Lower lobe of right lung (tissue), 2 donors: ENCODE measurements at regions not wholly inside any gene's neighbourhood (a gene's known extent, or its start where the extent isn't known, plus 50 kb on each side); places are given as distances from the start of the nearest gene placed in this dataset.

Experiments
- ATAC-seq, 2 donors: fragments of 200-7000 bp; cut with Tn5 transposase; one replicate each; pipeline ENCODE4 v1.9.1; 2020 to 2022; ENCODE audit warnings: mild to moderate bottlenecking in 2 of 2, moderate library complexity in 2 of 2
- DNase-seq: peaks from one replicate; pipeline ENCODE4 v3.0.0-alpha.2; 2020
- H3K27ac ChIP-seq: fragments of 200-600 bp; one replicate; pipeline ENCODE4 v1.8.0; 2022
- H3K27me3 ChIP-seq: fragments of 200-600 bp; one replicate; pipeline ENCODE4 v1.8.0; 2022; ENCODE audit warnings: low read depth
- H3K36me3 ChIP-seq: fragments of 200-600 bp; one replicate; pipeline ENCODE4 v1.8.0; 2022; ENCODE audit warnings: mild to moderate bottlenecking
- H3K4me1 ChIP-seq: fragments of 200-600 bp; one replicate; pipeline ENCODE4 v1.8.0; 2022
- H3K4me3 ChIP-seq: fragments of 200-600 bp; one replicate; pipeline ENCODE4 v1.8.0; 2022; ENCODE audit warnings: mild to moderate bottlenecking
- H3K9me3 ChIP-seq: fragments of 200-600 bp; one replicate; pipeline ENCODE4 v1.8.0; 2022
- CTCF ChIP-seq: fragments of 200-600 bp; IDR thresholded peaks from one replicate; pipeline ENCODE4 v1.8.0; 2022; ENCODE audit warnings: antibody characterized with exemption, mild to moderate bottlenecking
- intact Hi-C: fragments of 100-400 bp; cut with DNase I; formaldehyde crosslinking; loops from one replicate; pipeline ENCODE4 v1.11.0; 2022
- donor health status: DM: no; HTN: yes; CAD: no; lungs with severe emphysema.

- no peak for ATAC-seq
- no peak for DNase-seq
- Histone ChIP-seq H3K9me3 (no peaks in the 10 kb centered on the region), H3K27me3 (no peaks in the 10 kb centered on the region), H3K27ac (no peak overlapping the region), H3K4me1 (no peaks in the 10 kb centered on the region), H3K36me3 (no peaks in the 10 kb centered on the region), H3K4me3 (no peak overlapping the region)
- intact Hi-C loops, result no loop called here
- TF ChIP-seq CTCF, result no peak
These were observed 434.0 kb downstream of the FOXO1 start for GRCh38 chr13:40232311-40233040.

DNA sequence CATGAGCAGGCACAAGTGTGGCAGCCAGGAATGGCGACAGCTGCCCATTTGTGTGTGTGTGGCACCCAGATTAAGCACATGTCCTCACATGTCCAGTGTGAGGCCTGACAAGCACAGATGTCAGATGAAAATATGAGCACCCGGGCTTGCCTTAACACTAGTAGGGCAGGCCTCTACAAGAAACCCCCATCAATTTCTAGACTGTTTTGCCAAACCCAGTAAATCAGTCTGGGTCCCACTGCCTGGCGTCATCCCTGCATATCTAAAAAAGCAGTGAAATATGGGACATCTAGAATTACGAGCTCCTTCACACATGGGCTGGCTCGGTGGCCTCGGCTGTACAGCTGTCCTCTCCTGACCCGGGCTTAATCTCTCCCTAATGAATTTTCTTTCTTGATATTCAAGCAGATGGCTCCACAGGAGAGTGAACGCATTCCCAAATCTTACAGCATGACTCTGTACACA is 432.7 kb downstream of the FOXO1 start:
- Histone ChIP-seq H3K4me1 (no peaks in the 10 kb centered on the region), H3K4me3 (no peak overlapping the region), H3K27me3 (no peaks in the 10 kb centered on the region), H3K36me3 (no peaks in the 10 kb centered on the region), H3K9me3 (no peaks in the 10 kb centered on the region), H3K27ac (peak overlapping the region; percentile 25)
- DNase-seq, result no peak
- intact Hi-C loops, result no loop called here
- ATAC-seq, result no peak
- no peak for TF ChIP-seq CTCF

DNA sequence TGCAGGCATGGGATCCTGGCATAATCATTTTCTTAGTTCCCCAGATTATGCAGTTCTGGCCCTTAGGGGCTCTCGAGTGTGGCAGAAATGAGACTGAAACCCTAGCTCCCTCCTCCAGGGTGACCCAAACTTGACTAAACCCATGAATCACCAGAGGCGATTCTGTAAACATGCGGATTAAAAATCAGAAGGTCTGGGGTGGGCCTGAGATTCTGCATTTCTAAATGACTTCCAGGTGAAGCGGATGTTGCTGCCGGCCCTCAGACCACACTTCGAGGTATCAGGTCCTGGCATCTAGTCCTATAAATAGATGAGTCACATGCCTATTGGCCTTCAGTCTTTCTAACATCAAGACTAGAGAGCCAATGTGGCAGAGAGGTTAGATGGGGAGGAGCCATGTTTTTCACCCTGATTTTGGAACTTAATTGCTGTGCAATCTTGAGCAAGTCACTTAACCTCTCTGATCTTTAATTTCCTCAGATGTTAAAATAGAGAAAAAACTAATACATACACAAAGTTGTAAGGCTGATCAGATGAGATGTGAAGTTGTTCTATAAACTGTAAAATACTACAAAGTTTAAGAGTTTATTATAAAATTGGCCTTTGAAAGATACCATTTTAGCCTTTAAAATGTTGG is 431.2 kb downstream of the FOXO1 start:
- Histone ChIP-seq H3K4me3 (no peak overlapping the region), H3K36me3 (no peaks in the 10 kb centered on the region), H3K4me1 (no peaks in the 10 kb centered on the region), H3K9me3 (no peaks in the 10 kb centered on the region), H3K27me3 (no peaks in the 10 kb centered on the region), H3K27ac (no peak overlapping the region)
- ATAC-seq (no peak), DNase-seq (no peak)
- TF ChIP-seq CTCF, result no peak
- intact Hi-C loops, result no loop called here

DNA sequence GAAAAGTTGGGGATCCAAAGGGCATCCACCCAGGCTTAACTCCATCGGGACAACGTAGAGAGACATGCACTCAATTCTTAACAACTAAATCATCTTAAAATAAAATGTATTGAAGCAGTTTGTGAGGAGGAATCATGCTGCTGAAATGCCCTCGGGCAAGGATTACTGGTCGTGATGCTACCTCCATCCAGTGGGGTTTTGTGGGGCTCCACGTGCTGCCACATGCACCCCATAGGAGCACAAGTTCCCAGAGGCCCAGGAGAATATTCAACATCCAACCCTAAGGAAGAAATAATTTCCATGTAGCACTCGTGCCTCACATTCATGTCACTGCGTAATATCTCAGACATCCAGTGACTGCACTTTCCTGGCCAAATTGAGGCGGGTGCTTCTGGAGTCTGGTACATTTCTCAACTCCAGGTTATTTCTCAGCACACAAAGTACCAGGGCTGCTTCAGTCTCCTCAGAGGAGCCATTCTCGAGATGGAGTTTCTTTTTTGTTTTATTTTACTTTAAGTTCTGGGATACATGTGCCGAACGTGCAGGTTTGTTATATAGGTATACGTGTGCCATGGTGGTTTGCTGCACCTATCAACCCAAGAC is 429.8 kb downstream of the FOXO1 start:
- Histone ChIP-seq H3K27me3 (no peaks in the 10 kb centered on the region), H3K27ac (peak overlapping the region; percentile 69), H3K9me3 (no peaks in the 10 kb centered on the region), H3K4me3 (no peak overlapping the region), H3K4me1 (no peaks in the 10 kb centered on the region), H3K36me3 (no peaks in the 10 kb centered on the region)
- intact Hi-C loops, result no loop called here
- TF ChIP-seq CTCF, result no peak
- DNase-seq, result no peak
- peak; percentile 35 to 56 for ATAC-seq

GRCh38 chr13:40238761-40239160 is 427.7 kb downstream of the FOXO1 start:
- Histone ChIP-seq H3K4me3 (no peak overlapping the region), H3K9me3 (no peaks in the 10 kb centered on the region), H3K27ac (no peak overlapping the region), H3K4me1 (no peaks in the 10 kb centered on the region), H3K36me3 (no peaks in the 10 kb centered on the region), H3K27me3 (no peaks in the 10 kb centered on the region)
- ATAC-seq (no peak), DNase-seq (no peak)
- intact Hi-C loops, result no loop called here
- TF ChIP-seq CTCF, result no peak
